Neural progenitor cell (in vitro differentiated cells): ENCODE measurements at regions not wholly inside any gene's neighbourhood (a gene's known extent, or its start where the extent isn't known, plus 50 kb on each side); places are given as distances from the start of the nearest gene placed in this dataset.

Experiments
- DNase-seq: peaks from one replicate; pipeline ENCODE4 v3.0.0-alpha.2; 2016; ENCODE audit warnings: low spot score
- H2AFZ ChIP-seq: fragments of 200-600 bp; sonication (generic); replicated peaks from 2 replicates; pipeline ENCODE4 v1.6.1; 2016; ENCODE audit warnings: antibody characterized with exemption
- H3F3A ChIP-seq: fragments of 200-600 bp; sonication (generic); 2 replicates; pipeline ENCODE4 v1.6.1; 2016; ENCODE audit warnings: antibody characterized with exemption, low read depth
- H3K27ac ChIP-seq: fragments of 200-600 bp; sonication (generic); 2 replicates; pipeline ENCODE4 v1.5.1; 2016; ENCODE audit warnings: mild to moderate bottlenecking
- H3K27me3 ChIP-seq: fragments of 200-600 bp; sonication (generic); 2 replicates; pipeline ENCODE4 v1.6.1; 2016; ENCODE audit warnings: mild to moderate bottlenecking, moderate library complexity
- H3K36me3 ChIP-seq: fragments of 200-600 bp; sonication (generic); 2 replicates; pipeline ENCODE4 v1.5.1; 2016
- H3K4me1 ChIP-seq: fragments of 200-600 bp; sonication (generic); 2 replicates; pipeline ENCODE4 v1.6.1; 2016; ENCODE audit warnings: mixed run types
- H3K4me2 ChIP-seq: fragments of 200-600 bp; sonication (generic); 2 replicates; pipeline ENCODE4 v1.6.1; 2016
- H3K4me3 ChIP-seq: fragments of 200-600 bp; sonication (generic); 2 replicates; pipeline ENCODE4 v1.5.1; 2016
- H3K79me2 ChIP-seq: fragments of 200-600 bp; sonication (generic); 2 replicates; pipeline ENCODE4 v1.6.1; 2016; ENCODE audit warnings: low read depth
- H3K9ac ChIP-seq: fragments of 200-600 bp; sonication (generic); 2 replicates; pipeline ENCODE4 v1.6.1; 2016
- H3K9me3 ChIP-seq: fragments of 200-600 bp; sonication (generic); 2 replicates; pipeline ENCODE4 v1.5.1; 2016; ENCODE audit warnings: low read depth
- H4K20me1 ChIP-seq: fragments of 200-600 bp; sonication (generic); 2 replicates; pipeline ENCODE4 v1.6.1; 2016; ENCODE audit warnings: low read depth
- H3K27ac Mint-ChIP-seq: 3 replicates; pipeline ENCODE4 v1.8.0; 2021; ENCODE audit warnings: mixed read lengths
- H3K27me3 Mint-ChIP-seq: 2 replicates; pipeline ENCODE4 v1.8.0; 2022; ENCODE audit warnings: low read depth, mild to moderate bottlenecking, inconsistent platforms, moderate library complexity, mixed read lengths; ENCODE audit not compliant: insufficient read depth
- H3K36me3 Mint-ChIP-seq: 3 replicates; pipeline ENCODE4 v1.8.0; 2021; ENCODE audit warnings: mixed read lengths
- H3K4me1 Mint-ChIP-seq: 3 replicates; pipeline ENCODE4 v1.8.0; 2021; ENCODE audit warnings: mixed read lengths
- H3K4me3 Mint-ChIP-seq: 3 replicates; pipeline ENCODE4 v1.8.0; 2021; ENCODE audit warnings: mild to moderate bottlenecking, moderate library complexity, mixed read lengths
- H3K9me3 Mint-ChIP-seq: 3 replicates; pipeline ENCODE4 v1.8.0; 2020; ENCODE audit warnings: mixed read lengths
- CTCF ChIP-seq: fragments of 200-600 bp; sonication (generic); IDR thresholded peaks from 2 replicates; pipeline ENCODE4 v1.5.1; 2017; ENCODE audit warnings: antibody characterized with exemption, mild to moderate bottlenecking
- EZH2 ChIP-seq: fragments of 200-600 bp; sonication (generic); IDR thresholded peaks from 2 replicates; pipeline ENCODE4 v1.6.1; 2017; ENCODE audit warnings: antibody characterized with exemption, mild to moderate bottlenecking, moderate library complexity
- EZH2phosphoT487 ChIP-seq: fragments of 200-600 bp; sonication (generic); IDR thresholded peaks from 2 replicates; pipeline ENCODE4 v1.6.1; 2017; ENCODE audit warnings: antibody characterized with exemption

DNA sequence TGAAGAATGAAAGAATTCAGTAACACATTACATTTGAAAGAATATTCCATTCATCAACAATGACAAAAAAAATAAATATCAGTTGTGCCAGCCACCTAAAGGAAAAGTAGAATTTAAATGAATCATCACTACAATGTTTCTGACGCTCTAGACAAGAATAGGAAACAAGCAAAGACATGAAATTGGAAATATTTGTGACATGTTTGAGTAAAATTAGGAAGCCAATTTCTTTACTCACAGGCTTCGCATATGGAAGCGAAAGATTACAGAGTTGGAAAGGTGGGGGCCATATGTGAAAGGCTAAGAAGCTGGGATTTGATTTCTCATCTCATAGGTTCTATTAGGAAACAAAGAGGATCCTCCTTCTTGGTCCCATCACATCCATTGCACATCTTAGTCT is 279.0 kb downstream of the IPO8 start:
- Histone ChIP-seq H3K27me3 (no peaks in the 10 kb centered on the region), H3K4me1 (no peaks in the 10 kb centered on the region), H3K27ac (no peak overlapping the region), H2AFZ (no peak overlapping the region), H3K9ac (no peak overlapping the region), H3K36me3 (no peaks in the 10 kb centered on the region), H3K4me3 (no peak overlapping the region), H3K4me2 (no peak overlapping the region), H3K9me3 (no peaks in the 10 kb centered on the region), H4K20me1 (no peaks in the 10 kb centered on the region), H3K79me2 (no peaks in the 10 kb centered on the region), H3F3A (no peaks in the 10 kb centered on the region)
- Mint-ChIP-seq H3K9me3 (peaks cover 5% of the 10 kb centered on the region), H3K27ac (no peak overlapping the region), H3K36me3 (no peaks in the 10 kb centered on the region), H3K4me3 (no peak overlapping the region), H3K4me1 (peaks cover 2% of the 10 kb centered on the region), H3K27me3 (no peaks in the 10 kb centered on the region)
- TF ChIP-seq CTCF, result no peak
- no peak for TF ChIP-seq EZH2
- no peak for TF ChIP-seq EZH2phosphoT487
- no peak for DNase-seq

GRCh38 chr12:30415777-30416176 is 279.9 kb downstream of the IPO8 start:
- H2AFZ ChIP-seq, result no peak overlapping the region
- DNase-seq, result no peak
- H3K36me3 ChIP-seq, result no peaks in the 10 kb centered on the region
- H3K27me3 ChIP-seq, result no peaks in the 10 kb centered on the region
- H3K79me2 ChIP-seq, result no peaks in the 10 kb centered on the region
- no peak overlapping the region for H3K4me2 ChIP-seq
- H3K4me3 ChIP-seq, result no peak overlapping the region
- peaks cover 5% of the 10 kb centered on the region for H3K9me3 Mint-ChIP-seq
- no peak overlapping the region for H3K4me3 Mint-ChIP-seq
- H3K27ac Mint-ChIP-seq, result no peak overlapping the region
- H3K9me3 ChIP-seq, result no peaks in the 10 kb centered on the region
- H4K20me1 ChIP-seq, result no peaks in the 10 kb centered on the region
- TF ChIP-seq EZH2 (no peak), CTCF (no peak), EZH2phosphoT487 (no peak)
- no peaks in the 10 kb centered on the region for H3K4me1 ChIP-seq
- peaks cover 2% of the 10 kb centered on the region for H3K4me1 Mint-ChIP-seq
- no peaks in the 10 kb centered on the region for H3K36me3 Mint-ChIP-seq
- no peaks in the 10 kb centered on the region for H3K27me3 Mint-ChIP-seq
- H3K9ac ChIP-seq, result no peak overlapping the region
- no peaks in the 10 kb centered on the region for H3F3A ChIP-seq
- H3K27ac ChIP-seq, result no peak overlapping the region

- H3K79me2 ChIP-seq, result no peaks in the 10 kb centered on the region
- no peaks in the 10 kb centered on the region for H3K4me1 ChIP-seq
- H3K36me3 ChIP-seq, result no peaks in the 10 kb centered on the region
- Mint-ChIP-seq H3K4me3 (no peak overlapping the region), H3K27me3 (no peaks in the 10 kb centered on the region), H3K9me3 (peaks cover 2% of the 10 kb centered on the region), H3K27ac (no peak overlapping the region), H3K4me1 (peaks cover 2% of the 10 kb centered on the region), H3K36me3 (no peaks in the 10 kb centered on the region)
- H3K27me3 ChIP-seq, result no peaks in the 10 kb centered on the region
- no peak overlapping the region for H3K9ac ChIP-seq
- TF ChIP-seq EZH2, result no peak
- TF ChIP-seq EZH2phosphoT487, result no peak
- no peak for TF ChIP-seq CTCF
- H3K27ac ChIP-seq, result no peak overlapping the region
- H3F3A ChIP-seq, result no peaks in the 10 kb centered on the region
- no peak overlapping the region for H2AFZ ChIP-seq
- no peak overlapping the region for H3K4me2 ChIP-seq
- H4K20me1 ChIP-seq, result no peaks in the 10 kb centered on the region
- DNase-seq, result no peak
- H3K4me3 ChIP-seq, result no peak overlapping the region
- H3K9me3 ChIP-seq, result no peaks in the 10 kb centered on the region
These were observed 281.2 kb downstream of the IPO8 start for GRCh38 chr12:30414507-30414906.

DNA sequence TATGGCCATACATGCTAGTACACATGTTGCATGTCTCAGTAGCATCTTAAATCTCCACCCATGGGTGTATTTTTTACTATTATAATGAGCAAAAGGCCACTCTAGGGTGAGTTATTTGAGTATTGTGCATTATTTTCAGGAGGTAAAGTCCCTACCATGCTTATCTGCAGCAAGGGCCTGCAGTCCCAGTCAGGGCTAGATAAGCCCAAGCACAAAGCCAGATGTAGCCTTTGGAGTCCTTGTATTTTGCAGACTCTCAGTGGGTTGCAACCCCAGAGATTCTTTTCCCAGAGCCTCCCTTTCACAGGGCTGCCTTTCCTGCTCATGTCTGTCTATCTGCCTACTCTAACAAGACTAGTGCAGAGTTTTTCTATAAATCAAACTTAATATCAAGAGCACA is 295.3 kb downstream of the IPO8 start:
- H3K9ac ChIP-seq, result no peak overlapping the region
- H3K4me3 ChIP-seq, result no peak overlapping the region
- H2AFZ ChIP-seq, result no peak overlapping the region
- DNase-seq, result no peak
- Mint-ChIP-seq H3K27ac (no peak overlapping the region), H3K9me3 (peaks cover 33% of the 10 kb centered on the region), H3K4me1 (no peaks in the 10 kb centered on the region), H3K27me3 (peaks cover 2% of the 10 kb centered on the region), H3K4me3 (no peak overlapping the region), H3K36me3 (no peaks in the 10 kb centered on the region)
- H3F3A ChIP-seq, result no peaks in the 10 kb centered on the region
- no peaks in the 10 kb centered on the region for H3K4me1 ChIP-seq
- no peaks in the 10 kb centered on the region for H4K20me1 ChIP-seq
- no peaks in the 10 kb centered on the region for H3K79me2 ChIP-seq
- H3K4me2 ChIP-seq, result no peak overlapping the region
- peaks cover 15% of the 10 kb centered on the region for H3K9me3 ChIP-seq
- H3K27me3 ChIP-seq, result no peaks in the 10 kb centered on the region
- H3K27ac ChIP-seq, result no peak overlapping the region
- no peak for TF ChIP-seq EZH2phosphoT487
- TF ChIP-seq CTCF, result no peak
- no peak for TF ChIP-seq EZH2
- H3K36me3 ChIP-seq, result peaks cover 4% of the 10 kb centered on the region
